Activated CD4-positive, alpha-beta T cell treated with anti-CD3 and anti-CD28 coated beads, Interleukin-2, amount 50 U/mL, for 16 hours (primary cell): ENCODE measurements at regions not wholly inside any gene's neighbourhood (a gene's known extent, or its start where the extent isn't known, plus 50 kb on each side); places are given as distances from the start of the nearest gene placed in this dataset.

Experiments used
- DNase-seq: peaks from one replicate; pipeline ENCODE4 v3.0.0-alpha.2; 2020

DNA sequence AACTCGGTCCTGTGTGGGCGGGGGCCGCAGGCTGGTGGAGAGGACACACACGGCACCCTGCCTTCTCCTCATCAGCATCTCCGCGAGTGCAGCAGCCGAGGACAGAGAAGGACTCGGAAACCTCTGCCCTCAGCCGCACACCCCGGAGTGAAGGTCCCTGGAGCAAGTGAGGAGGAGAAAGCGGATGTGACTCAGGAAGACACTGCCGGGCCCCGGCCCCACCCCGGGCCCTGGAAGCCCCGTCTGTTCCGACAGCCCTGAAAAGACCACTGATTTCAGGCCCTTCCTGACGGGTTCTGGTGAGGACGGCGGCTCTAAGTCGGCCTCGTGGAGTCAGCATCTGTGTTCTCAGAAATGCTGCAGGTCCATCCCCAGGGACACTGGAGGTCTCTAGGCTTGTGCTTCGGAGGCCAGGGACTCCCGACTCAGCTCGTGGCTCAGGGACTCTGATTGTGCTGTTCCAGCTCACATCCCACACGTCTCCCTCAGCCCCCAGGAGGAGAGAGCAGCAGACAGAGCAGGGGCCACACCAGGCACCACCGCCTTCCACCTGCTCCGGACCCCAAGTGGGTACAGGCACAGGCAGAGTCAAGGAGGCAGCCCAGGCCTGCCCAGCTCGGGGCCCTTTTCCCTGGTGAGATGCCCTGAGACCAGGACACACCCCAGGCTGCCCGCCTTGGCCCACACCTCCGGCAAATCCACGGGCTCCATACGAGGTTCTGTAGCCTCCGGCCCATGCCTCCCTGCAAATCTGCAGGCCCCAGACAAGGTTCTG lies 134.5 kb upstream of the NKX1-1 start:
- DNase-seq, result no peak

DNA sequence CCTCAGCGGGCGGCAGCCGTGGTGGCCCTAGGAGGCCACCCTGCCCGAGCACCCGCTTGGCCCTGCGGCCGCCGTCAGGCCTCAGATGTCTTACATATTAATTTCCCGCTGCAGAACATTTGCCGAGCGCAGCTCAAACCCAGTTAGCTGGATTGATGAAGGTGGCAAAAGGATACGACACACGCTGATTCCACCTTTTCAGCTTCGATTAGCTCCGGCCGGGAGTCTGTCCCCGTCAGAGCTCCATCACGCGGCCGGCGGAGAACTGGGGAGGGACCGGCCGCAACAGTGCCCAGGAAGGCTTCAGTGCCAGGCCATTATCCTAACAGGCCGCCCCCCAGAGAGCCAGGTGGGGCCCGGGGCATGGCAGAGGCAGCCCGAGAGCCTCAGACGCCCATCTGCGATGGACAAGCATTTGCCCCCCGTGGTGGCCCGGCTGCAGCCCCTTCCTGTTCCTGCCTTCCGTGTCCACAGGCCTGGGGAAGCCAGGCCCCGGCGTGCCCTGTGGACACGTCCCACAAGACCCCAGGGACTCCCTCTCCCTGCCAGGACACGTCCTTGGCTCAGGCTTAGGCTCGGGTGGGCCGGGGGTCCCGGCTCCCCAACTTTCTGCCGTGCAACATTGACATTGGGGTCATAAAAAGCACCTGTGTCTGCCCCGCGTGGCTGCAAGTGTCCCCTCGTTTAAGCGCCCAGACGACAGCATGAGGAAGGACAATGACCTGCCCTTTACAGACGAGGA lies 133.8 kb upstream of the NKX1-1 start:
- DNase-seq, result no peak

DNA sequence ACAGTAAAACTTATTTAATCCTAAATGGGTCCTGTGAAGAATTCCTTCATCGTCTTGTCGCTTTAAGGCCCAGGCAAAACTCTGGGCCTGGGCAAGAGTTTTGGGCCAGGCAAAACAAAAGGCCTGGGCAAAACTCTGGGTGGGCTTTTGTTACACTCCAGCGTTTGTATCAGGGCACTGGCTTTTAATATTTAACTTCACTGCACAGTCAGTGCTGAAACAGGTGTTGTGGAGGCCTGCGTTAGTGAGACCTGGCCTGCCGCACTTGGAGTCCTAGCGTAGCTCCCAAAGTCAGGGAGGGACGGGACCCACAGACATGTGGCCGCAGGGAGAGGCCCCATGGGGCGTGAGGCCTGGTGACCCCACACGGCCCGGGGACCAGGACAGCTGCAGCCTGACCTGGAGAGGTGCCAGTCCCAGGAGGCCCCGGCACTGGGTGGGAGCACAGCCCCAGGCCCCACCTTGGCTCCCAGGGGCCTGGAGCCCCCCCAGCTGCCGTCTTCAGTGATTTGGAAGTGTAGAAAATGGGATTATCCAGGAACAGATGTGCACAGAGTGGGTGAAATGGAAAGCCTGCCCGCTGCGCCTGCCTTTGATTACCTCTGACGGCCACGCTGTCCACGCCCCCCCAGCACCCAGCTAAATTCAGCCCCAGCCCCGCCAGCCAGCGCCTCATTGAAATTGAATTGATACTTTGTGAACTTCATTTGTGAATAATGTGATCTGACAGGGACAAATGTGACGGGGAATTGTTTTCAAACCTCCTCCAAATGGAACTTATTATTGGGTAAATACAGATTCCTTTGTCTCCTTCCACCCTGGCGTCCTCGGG lies 132.9 kb upstream of the NKX1-1 start:
- no peak for DNase-seq

DNA sequence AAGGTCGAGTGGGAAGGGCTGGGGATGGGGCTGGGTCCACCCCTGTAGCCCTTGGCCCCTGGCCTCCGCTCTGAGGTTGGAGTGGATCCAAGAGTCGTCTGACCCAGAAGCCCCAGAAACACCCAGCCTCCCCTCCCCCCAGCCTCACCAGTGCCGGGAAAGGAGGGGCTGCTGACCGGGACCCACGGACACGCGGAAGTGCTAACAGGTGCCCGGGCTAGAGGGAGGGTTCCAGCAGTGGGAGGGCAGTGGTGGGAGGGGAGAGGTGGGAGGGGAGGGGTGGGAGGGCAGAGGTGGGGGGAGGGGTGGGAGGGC lies 131.8 kb upstream of the NKX1-1 start:
- no peak for DNase-seq

DNA sequence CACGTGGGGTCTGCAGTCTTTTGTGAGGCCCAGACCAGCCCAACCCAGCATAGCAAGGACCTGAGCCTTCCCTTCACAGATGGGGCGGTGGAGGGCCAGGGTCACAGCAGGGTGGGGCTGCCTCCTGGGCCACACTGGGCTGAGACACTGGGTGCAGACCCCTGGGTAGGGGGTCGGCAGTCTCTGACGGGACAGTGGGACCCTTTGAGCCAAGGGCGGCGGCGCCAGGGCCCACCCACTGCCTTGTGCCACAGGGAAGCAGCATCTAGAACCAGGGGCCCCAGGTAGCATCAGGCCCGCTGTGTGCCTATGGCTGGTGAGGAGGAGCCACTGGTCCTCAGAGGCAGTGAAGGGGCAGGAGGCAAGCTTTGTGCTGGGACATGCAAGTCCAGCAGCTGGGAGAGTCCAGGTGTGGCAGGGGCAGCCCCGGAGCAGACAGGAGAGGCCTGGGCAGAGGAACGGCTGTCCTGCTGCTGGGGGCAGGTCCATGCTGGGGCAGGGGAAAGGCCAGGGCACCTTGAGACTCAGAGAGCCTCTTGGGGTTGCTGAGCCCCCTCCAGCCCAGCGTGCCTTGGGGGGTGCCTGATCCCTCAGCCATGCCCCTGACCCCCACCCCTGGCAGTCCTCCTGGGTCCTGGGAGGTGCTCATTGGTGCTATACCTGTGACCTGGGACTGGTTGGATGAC lies 131.3 kb upstream of the NKX1-1 start:
- DNase-seq, result no peak

DNA sequence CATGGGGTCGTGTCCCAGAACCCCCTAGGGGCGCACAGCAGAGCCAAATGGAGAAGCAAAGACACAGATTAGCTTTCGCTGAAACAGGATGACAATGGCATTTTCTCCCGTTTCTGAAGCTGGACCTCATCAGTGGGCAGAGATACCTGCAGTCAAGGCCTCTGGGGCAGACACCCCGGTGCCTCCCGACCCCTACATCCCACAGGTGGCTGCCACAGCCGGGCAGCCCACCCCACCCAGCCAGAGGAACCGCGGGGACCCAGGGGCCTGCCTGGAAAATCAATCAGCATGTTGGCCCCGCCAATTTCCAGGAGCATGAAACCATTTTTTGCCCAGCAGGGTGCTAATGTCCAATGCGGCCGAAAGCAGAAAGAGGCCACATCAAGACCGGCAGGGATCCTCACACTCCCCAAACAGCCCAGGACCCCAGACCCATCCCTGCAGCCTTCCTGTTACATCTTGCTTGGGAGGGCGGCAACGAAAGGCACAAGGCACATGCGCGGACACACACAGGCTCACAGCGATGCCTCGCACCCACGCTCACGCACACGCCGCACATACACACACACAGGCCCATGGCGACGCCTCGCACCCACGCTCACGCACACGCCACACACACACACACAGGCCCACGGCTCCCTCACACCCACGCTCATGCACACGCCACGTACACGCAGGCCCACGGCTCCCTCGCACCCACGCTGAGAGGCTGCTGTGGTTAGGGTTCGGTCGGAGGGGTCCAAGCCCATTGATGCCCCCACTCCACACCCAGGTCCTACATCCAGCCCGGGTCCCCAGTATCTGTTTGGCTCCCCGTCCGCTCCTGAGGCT lies 130.6 kb upstream of the NKX1-1 start:
- DNase-seq, result no peak

DNA sequence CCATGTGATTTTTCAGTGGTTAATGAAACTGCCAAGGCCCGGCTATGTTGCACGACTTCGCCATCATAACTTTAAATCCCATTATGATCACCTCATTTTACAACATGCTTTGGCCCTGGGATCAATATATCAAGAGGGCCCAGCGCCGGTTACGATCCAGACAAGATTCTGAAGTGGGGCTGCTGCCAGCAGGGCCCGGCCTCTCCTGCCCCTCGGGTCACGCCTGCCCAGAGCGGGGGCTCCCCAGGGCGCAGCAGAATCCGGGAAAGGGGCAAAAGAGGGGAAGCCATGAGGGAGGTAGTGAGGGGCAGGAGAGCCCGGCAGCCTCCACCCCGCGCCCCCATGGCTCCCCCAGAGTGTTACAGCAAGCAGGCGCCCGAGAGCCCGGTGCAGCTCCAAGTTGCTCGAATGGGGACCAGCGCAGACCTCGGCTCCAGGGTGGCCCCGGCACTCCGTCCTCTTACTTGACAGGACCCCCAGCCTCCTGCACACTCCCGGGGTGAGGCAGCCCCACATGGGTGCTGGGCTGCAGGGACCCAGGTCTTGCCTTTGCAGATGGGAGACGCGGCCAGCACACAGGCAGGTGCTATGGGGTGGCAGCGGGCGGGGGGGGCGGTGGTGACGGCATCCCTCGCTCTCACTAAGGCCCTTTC lies 129.8 kb upstream of the NKX1-1 start:
- DNase-seq, result no peak

DNA sequence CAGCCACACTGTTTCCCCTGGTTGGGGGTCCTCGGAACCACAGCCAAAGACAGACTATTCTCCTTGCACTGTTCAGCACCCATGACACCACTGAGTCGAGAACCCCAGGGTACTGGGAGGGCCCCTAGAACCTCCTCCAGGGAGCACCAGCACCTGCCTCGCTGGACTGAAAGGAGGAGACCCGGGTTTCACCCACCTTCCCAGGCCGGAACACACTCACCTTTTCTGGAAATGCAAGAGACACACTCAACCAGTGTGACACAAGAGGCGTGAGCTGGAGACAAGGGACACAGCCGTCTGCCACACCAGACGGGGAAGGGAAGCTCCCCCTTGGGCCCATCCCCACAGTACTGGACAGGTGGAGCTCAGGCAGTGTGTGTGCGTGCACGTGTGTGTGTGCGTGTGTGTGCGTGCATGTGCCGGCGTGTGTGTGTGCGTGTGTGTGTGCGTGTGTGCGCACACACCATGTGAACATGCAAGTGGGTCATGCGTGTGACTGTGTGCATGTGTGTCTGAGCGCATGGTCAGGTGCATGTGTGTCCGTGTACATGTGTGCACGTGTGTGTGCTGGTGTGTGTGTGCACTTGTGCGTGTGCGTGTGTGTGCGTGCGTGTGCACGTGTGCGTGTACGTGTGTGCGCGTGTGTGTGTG lies 128.8 kb upstream of the NKX1-1 start:
- DNase-seq, result no peak

DNA sequence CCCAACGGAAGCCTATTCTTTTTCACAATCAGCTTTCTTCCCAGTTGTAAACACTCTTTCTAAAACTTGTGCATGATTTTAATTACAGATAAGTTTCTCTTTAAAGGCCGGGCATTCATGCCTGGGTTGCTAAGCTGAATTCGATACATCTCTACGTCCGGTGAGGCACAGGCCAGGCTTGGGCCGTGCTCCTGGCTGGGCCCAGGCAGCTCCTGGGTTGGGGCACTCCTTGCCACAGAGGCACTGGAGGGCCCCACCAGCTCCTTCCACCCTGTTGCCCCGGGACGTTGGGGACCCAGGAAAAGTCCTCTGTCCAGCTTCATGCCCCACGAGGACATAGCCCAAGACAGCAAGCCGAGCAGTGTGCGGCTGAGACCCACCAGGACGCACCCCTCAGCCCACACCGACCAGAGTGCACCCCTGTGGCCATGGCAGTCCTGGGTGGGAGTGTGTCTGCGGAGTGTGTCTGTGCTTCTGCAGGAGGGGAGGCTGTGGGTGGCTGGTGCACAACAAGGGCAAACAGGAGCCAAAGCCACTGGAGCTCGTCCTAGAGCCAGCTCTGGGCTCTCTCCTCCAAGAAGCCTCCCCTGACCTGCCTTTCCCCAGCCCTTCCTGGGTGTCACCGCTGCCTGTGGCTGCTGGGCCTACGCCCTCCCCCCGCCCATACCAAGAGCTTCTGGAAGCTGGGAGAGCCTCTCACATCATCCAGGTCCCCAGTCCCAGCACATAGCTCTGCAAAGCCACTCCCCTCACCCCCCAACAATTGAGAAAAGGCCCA lies 128.0 kb upstream of the NKX1-1 start:
- DNase-seq, result no peak

DNA sequence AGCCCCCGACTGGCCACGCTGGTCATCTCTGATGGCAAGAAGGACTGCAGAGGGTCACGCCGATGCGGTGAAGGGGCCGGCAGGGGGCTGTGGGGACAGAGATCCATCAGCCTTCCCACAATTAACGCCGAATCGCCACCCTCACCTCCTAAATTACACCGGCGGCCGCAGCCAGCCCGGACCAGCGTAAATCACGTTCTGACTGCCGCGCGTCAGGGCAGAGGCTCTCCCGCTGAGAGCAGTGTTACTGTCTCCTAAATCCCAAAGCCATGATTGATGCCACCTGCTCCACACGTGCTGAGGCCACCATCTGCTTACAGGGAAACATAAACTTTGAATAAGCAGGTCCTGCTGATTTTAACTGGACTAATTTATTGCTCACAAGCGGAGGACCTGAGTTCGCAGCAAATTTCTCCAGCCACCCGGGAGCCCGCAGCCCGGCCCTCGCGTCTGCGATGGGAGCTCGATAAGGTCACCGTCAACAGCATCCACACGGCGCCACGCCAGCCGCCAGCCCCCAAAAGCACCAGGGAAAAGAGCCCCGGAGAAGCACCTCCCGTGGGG lies 127.3 kb upstream of the NKX1-1 start:
- no peak for DNase-seq

DNA sequence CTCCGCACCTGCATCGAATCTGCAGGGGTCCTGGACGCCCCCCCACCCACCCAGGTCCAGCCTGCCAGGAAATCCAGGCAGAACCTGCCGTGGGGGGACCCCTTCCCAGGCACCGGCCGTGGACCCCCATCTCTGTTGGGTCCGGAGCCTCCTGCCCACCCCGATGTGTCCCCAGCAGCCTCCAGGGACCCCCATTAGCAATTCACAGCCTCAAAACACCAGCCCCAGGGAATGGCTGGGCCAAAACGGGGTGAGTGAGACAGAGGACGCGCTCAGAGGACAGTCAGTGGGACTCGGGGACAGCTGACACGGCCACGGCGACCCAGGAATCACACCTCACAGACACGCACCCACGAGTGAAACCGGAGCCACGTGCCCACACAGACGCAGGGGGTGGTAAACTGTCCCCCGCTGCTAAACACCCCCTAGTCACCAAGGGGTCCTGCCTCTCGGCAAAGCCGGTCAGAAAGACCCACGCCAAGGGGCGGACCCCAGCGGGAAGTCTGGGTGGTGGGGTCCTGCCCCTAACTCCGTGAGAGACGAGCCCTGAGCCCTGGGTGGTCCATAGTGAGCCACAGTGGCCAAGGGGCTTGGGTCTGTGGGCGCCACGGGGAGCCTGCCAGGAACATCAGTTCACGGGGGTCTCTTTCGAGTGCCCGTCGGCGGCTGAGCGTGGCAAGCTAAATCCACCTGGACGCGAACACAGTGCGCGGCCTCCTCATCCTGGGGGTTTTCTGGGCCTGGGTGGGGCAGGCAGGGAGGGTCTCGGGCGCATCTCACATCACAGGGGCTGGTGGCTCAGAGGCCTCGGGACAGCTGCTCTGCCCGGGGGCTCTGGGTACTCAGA lies 126.5 kb upstream of the NKX1-1 start:
- DNase-seq, result no peak

DNA sequence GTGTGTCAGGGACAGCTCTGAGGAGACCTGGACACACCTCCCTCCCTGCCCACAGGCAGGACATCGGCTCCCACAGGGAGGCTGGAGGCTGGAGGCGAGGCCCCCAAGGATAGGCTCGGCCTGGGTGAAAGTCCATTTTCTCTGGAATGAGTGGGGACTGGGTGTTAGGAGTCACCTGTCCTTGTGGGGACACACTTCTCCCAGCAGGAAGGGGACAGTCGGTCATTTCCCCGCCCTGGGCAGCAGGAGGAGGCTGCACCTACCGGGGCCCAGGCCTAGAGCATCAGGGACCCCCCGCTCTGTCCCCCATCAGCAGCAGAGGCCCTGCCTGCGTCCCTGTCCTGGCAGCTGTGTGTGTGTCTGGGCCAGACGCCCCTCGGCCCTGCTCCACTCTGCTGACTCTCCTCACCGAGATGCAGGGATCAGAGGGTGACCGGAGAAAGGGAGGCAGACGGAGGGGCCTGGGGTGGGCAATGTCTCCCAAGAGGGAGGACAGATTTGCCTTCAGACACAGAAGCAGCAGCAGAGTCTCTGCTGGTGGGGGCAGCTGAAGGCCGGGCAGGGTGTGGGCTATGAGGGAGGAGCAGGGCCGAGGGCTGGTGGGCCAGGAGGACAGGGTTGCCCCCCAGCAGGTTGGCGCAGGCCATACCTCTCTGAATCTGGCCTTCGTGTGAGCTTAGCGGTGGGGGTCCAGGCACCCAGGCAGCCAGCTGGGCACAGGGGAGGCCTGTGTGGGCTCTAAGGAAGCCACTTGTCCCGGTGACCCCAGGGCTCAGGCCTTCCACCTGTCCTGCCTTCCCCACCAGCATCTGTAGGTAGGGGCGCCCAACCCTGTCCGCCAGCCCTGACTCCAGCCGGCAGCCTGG lies 125.7 kb upstream of the NKX1-1 start:
- DNase-seq, result no peak

DNA sequence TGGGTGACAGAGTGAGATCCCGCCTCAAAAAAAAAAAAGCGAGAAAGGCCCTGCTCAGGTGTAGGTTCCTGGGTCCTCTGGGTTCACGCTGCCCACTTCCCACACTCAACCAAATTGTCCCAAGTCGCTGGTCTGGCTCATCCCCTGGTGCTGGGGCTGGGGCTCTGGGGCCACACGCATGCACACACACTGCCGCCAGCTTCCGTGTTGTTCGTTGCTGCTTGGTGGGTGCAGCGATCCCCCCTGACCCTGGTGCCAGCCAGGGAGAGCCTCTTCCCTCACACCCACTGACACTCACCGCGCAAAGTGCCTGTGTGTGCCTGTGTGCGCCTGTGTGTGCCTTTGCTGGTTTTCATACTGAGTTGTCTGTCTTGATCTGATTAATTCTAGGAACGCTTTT lies 124.1 kb upstream of the NKX1-1 start:
- no peak for DNase-seq

DNA sequence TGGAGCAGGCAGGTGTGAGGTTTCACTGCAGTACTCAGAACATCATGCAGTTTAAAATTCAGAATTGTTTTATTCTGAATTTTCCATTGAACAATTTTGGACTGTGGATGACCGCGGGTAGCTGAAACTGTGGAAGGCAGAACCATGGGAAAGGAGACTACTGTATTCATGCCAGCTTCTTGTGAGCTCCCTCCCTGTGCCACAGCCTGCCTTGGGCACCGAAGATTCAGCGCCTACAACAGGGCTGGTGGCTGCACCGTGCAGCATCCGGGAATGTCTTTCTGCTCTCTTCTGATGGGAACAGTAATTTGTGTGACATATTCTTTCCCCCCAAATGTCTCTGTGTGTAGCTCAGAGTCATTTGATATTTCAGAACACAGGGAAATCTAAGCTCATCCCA lies 118.5 kb upstream of the NKX1-1 start:
- no peak for DNase-seq

DNA sequence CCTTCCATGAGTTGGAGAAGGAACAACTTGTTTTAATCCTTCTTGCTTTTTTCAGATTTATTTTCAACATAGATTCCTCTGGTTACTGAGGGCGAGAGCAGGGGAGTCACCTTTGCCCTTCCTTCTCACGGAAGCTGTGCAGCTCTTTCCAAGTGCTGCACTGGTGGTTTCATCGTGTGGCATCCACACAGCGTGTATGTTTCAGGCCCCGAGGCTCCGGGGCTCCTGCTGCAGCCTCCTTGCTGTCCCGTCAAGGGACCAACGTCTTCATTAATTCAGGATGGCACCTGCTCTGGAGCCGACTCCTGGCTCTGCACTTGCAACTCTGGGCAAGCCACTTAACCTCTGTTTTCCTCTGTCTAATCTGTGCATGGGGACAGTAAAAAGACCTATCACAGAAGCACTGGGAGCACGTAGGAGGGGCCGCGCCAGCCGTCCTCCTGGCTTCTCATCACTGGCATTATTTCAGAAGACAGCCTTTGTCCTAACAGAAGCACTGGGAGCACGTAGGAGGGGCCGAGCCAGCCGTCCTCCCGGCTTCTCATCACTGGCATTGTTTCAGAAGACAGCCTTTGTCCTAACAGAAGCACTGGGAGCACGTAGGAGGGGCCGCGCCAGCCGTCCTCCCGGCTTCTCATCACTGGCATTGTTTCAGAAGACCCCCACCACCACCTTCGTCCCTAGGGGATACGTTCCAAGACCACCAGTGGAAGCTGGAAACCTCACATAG lies 117.8 kb upstream of the NKX1-1 start:
- DNase-seq, result no peak

DNA sequence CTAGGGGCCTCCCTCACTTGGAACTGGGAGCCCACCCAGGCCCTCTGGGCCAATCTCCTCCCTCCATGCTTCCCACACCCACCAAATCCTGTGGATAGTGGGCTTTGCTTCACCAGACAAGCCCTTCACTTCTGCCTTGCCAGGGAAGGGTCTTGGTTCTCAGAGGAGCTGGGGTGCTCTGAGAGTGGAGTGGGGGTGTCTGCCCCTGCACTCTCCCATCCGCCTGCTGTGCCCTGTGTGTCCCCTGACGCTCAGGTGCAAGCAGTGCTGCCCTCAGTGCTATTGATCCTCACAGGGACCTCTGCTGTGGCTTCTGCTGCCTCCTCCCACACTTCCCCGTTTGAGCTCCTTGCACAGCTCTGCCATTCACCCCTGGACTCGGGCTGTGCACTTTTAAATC lies 117.3 kb upstream of the NKX1-1 start:
- no peak for DNase-seq

DNA sequence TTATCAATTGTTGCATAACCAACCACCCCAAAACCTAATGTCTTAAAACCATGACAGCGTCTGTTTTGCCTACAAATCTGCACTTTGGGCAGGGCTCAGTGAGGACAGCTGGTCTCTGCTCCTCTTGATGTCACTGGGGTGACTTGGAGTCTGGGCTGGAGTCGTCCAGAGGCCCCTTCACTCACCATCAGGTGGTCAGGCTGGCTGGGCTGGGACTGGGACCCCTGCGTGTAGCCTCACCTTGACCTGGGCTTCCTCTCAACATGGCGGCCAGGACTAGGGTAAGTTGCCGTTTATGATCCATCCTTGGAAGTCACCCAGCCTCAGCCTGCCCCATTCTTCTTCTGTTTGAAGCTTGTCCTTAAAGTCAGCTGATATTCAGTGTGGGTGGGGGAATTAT lies 116.8 kb upstream of the NKX1-1 start:
- DNase-seq, result no peak
